Uterus (tissue), 2 donors: ENCODE measurements at regions not wholly inside any gene's neighbourhood (a gene's known extent, or its start where the extent isn't known, plus 50 kb on each side); places are given as distances from the start of the nearest gene placed in this dataset.

Source experiments
- POLR2A ChIP-seq, 2 donors: fragments of 450-650 bp; IDR thresholded peaks; one replicate each; pipeline ENCODE4 v1.6.1; 2016; ENCODE audit warnings: antibody characterized with exemption in 2 of 2, mild to moderate bottlenecking in 1 of 2, moderate library complexity in 1 of 2
- TF ChIP-seq, protein P1 (sequence below), 4 experiments: fragments of 200-600 bp in 2 of 4; fragments of 450-650 bp in 2 of 4; sonication (generic) in 2 of 4; IDR thresholded peaks; one replicate each; pipeline ENCODE4 v1.5.1; 2016 to 2019; ENCODE audit warnings: antibody characterized with exemption in 4 of 4, mild to moderate bottlenecking in 2 of 4, moderate library complexity in 1 of 4

DNA sequence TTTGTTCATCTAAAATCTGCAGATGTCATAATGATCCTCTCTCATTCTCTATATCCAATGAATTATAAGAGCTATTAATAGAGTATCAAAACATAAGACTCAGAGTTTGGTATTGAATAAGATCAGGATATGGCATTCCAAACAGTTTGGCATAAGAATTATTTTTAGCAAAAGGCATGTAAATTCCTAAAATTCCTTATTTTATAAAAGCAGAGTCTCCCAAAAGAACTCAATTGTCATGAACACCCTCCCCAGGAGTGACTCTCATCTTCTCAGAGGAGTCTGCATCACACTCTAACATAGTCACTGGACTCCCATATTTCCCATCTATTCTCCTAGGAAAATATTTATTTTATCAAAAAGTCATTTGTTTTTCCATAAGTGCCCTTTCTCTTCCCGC is 1710.2 kb upstream of the SLC39A10 start:
- TF ChIP-seq POLR2A (IDR thresholded peaks at IDR 0.05), result no peak
- TF ChIP-seq, protein P1, sequence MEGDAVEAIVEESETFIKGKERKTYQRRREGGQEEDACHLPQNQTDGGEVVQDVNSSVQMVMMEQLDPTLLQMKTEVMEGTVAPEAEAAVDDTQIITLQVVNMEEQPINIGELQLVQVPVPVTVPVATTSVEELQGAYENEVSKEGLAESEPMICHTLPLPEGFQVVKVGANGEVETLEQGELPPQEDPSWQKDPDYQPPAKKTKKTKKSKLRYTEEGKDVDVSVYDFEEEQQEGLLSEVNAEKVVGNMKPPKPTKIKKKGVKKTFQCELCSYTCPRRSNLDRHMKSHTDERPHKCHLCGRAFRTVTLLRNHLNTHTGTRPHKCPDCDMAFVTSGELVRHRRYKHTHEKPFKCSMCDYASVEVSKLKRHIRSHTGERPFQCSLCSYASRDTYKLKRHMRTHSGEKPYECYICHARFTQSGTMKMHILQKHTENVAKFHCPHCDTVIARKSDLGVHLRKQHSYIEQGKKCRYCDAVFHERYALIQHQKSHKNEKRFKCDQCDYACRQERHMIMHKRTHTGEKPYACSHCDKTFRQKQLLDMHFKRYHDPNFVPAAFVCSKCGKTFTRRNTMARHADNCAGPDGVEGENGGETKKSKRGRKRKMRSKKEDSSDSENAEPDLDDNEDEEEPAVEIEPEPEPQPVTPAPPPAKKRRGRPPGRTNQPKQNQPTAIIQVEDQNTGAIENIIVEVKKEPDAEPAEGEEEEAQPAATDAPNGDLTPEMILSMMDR (IDR thresholded peaks at IDR 0.05), result no peak
